Kidney (tissue), 13 donors: ENCODE measurements at regions not wholly inside any gene's neighbourhood (a gene's known extent, or its start where the extent isn't known, plus 50 kb on each side); places are given as distances from the start of the nearest gene placed in this dataset.
"Not testable (repeated sequence)": the region's sequence is repeated elsewhere in the genome, so short reads cannot be mapped to it uniquely, and the experiment has no call there.

Experiments
- DNase-seq, 5 donors: peaks; one replicate each; pipeline ENCODE4 v3.0.0-alpha.2; 2013 to 2020
- FAIRE-seq: peaks from 2 replicates; lab custom pipeline; 2012; peaks lifted over from hg19 to GRCh38; lab: Jason Lieb, UNC
- H3K27ac ChIP-seq, 2 donors: one replicate each; pipeline ENCODE4 v1.7.0; 2013; ENCODE audit warnings: low read depth in 2 of 2, low read length in 2 of 2, inconsistent platforms in 1 of 2
- H3K27me3 ChIP-seq: one replicate; pipeline ENCODE4 v1.7.1; 2013; ENCODE audit warnings: low read length, inconsistent platforms; ENCODE audit not compliant: control insufficient read depth, insufficient read depth
- H3K36me3 ChIP-seq, 3 donors: one replicate each; pipeline versions ENCODE4 v1.7.0 to v1.7.1; 2013; ENCODE audit warnings: low read length in 3 of 3, control low read depth in 1 of 3, inconsistent platforms in 1 of 3; ENCODE audit not compliant: insufficient read depth in 3 of 3, control insufficient read depth in 2 of 3
- H3K4me1 ChIP-seq, 3 donors: one replicate each; pipeline versions ENCODE4 v1.7.0 to v1.7.1; 2013; ENCODE audit warnings: low read length in 3 of 3, inconsistent platforms in 1 of 3, low read depth in 1 of 3; ENCODE audit not compliant: control insufficient read depth in 2 of 3, insufficient read depth in 2 of 3
- H3K4me3 ChIP-seq, 3 donors: one replicate each; pipeline versions ENCODE4 v1.7.0 to v1.8.1; 2013; ENCODE audit warnings: low read length in 3 of 3, control low read depth in 1 of 3, inconsistent platforms in 1 of 3
- H3K9ac ChIP-seq, 3 donors: one replicate each; pipeline versions ENCODE4 v1.7.0 to v1.7.1; 2013; ENCODE audit warnings: low read length in 3 of 3, control low read depth in 1 of 3, inconsistent platforms in 1 of 3
- H3K9me3 ChIP-seq, 3 donors: one replicate each; pipeline versions ENCODE4 v1.7.0 to v1.7.1; 2013; ENCODE audit warnings: low read length in 3 of 3, control low read depth in 1 of 3, inconsistent platforms in 1 of 3; ENCODE audit not compliant: control insufficient read depth in 2 of 3, insufficient read depth in 1 of 3
- intact Hi-C: fragments of 100-400 bp; cut with DNase I; formaldehyde crosslinking; loops from one replicate; pipeline ENCODE4 v1.11.1; 2022
- TF ChIP-seq, protein P1 (sequence below): IDR thresholded peaks from 3 replicates; pipeline ENCODE4 v1.5.1; 2012; ENCODE audit warnings: mild to moderate bottlenecking, moderate library complexity, borderline replicate concordance; ENCODE audit not compliant: insufficient read depth; ENCODE audit errors: extremely low read depth
- donor health status: control.
- donor health status: control.
- donor health status: control.
- donor health status: control.
- donor health status: control.
- donor health status: DM: yes; HTN: yes; CAD: no.
- donor health status: Normal renal cell carcinoma (clear cell type).

DNA sequence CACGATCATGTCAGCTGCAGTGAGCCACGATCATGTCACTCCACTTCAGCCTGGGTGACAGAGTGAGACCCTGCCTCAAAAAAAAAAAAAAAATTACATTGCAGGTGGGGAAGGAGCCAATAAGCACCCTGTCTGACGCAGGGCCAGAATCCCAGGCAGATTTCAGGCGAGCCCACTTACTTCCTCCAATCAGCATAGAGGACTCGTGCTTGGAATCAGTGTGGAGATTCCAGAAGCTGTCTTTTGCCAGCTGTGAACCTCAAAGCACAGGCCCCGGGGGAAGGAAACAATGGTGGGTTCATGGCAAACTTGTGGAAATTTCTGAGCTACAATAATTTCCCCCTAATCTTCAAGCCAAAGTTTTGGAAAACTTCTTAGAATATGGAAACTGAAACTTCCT, 178.2 kb upstream of the ZNF644 start:
- Histone ChIP-seq H3K36me3 (no peaks in the 10 kb centered on the region), H3K9me3 (no peaks in the 10 kb centered on the region), H3K4me3 (no peak overlapping the region), H3K9ac (no peak overlapping the region), H3K27me3 (no peaks in the 10 kb centered on the region), H3K27ac (no peak overlapping the region), H3K4me1 (no peaks in the 10 kb centered on the region)
- intact Hi-C loops: no loop called here
- FAIRE-seq (no peak), DNase-seq (no peak)
- TF ChIP-seq, protein P1, sequence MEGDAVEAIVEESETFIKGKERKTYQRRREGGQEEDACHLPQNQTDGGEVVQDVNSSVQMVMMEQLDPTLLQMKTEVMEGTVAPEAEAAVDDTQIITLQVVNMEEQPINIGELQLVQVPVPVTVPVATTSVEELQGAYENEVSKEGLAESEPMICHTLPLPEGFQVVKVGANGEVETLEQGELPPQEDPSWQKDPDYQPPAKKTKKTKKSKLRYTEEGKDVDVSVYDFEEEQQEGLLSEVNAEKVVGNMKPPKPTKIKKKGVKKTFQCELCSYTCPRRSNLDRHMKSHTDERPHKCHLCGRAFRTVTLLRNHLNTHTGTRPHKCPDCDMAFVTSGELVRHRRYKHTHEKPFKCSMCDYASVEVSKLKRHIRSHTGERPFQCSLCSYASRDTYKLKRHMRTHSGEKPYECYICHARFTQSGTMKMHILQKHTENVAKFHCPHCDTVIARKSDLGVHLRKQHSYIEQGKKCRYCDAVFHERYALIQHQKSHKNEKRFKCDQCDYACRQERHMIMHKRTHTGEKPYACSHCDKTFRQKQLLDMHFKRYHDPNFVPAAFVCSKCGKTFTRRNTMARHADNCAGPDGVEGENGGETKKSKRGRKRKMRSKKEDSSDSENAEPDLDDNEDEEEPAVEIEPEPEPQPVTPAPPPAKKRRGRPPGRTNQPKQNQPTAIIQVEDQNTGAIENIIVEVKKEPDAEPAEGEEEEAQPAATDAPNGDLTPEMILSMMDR: no peak

DNA sequence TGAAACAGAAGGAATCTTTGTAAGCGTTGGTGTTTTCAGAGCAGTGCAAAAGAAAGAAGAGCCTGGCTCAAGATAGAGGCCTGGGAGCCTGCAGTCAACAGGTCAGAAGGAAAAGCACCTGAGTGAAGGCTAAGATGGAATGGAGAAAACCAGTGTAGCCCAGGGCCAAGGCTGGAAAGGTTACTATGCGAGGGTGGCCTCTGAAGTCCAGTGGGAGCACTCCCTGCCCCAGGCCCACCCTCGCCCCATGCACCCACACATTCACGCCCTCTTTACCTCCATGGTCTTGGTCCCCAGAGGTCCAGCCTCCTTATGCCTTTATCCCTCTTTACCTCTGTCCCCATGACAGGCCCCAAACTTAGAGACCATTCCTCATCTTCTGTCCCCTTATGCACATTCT, 169.2 kb upstream of the ZNF644 start:
- DNase-seq: no peak
- H3K4me3 ChIP-seq: no peak overlapping the region
- H3K4me1 ChIP-seq: no peaks in the 10 kb centered on the region
- no peaks in the 10 kb centered on the region for H3K27me3 ChIP-seq
- intact Hi-C loops: no loop called here
- TF ChIP-seq, protein P1: no peak
- H3K36me3 ChIP-seq: no peaks in the 10 kb centered on the region
- no peak for FAIRE-seq
- no peak overlapping the region for H3K9ac ChIP-seq
- H3K9me3 ChIP-seq: no peaks in the 10 kb centered on the region
- H3K27ac ChIP-seq: no peak overlapping the region

DNA sequence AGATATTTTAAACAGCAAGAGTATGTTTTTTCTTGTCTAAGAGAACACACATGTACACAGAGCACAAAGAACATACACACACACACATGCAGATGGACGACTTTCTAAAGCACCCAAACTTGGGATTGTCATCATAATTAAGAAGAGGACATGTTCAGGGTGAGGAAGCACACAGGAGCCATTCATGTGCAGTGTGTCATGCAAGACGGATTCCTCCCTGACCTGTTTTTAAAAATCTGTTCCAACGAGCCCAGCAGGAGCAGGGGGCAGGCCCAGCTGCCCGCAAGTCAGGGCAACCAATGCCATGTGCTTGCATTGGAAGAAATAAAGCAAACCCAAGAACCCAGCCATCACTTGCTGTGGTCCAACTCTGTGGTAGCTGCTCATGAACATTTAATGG, 167.3 kb upstream of the ZNF644 start:
- FAIRE-seq: no peak
- intact Hi-C loops: no loop called here
- no peaks in the 10 kb centered on the region for H3K9me3 ChIP-seq

DNA sequence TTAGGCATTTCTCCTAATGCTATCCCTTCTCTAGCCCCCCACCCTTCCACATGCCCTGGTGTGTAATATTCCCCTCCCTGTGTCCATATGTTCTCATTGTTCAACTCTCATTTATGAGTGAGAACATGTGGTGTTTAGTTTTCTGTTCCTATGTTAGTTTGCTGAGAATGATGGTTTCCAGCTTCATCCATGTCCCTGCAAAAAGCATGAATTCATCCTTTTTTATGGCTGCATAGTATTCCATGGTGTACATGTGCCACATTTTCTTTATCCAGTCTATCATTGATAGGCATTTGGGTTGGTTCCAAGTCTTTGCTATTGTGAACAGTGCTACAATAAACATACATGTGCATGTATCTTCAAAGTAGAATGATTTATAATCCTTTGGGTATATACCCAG, 161.0 kb upstream of the ZNF644 start:
- H3K36me3 ChIP-seq, DNase-seq, H3K27ac ChIP-seq, H3K9me3 ChIP-seq, H3K9ac ChIP-seq, FAIRE-seq, H3K27me3 ChIP-seq, intact Hi-C loops, H3K4me3 ChIP-seq, H3K4me1 ChIP-seq: not testable (repeated sequence)

More for the DNA sequence above, 167.3 kb upstream of the ZNF644 start:
- no peaks in the 10 kb centered on the region for H3K27me3 ChIP-seq
- H3K4me1 ChIP-seq: no peaks in the 10 kb centered on the region
- DNase-seq: no peak
- no peak overlapping the region for H3K4me3 ChIP-seq
- H3K36me3 ChIP-seq: no peaks in the 10 kb centered on the region
- H3K27ac ChIP-seq: no peak overlapping the region
- TF ChIP-seq, protein P1: no peak
- no peak overlapping the region for H3K9ac ChIP-seq
